Activated CD4-positive, alpha-beta T cell treated with anti-CD3 and anti-CD28 coated beads, Interleukin-2, amount 10 ng/mL, durations not matched to agents 7 days and 5 days (primary cell): ENCODE measurements at regions not wholly inside any gene's neighbourhood (a gene's known extent, or its start where the extent isn't known, plus 50 kb on each side); places are given as distances from the start of the nearest gene placed in this dataset.
A peak's percentile ranks its signal among the peaks of the same experiment; 100 is the strongest.
"Not testable (repeated sequence)": the region's sequence is repeated elsewhere in the genome, so short reads cannot be mapped to it uniquely, and the experiment has no call there.

ENCODE experiments used
- CTCF ChIA-PET: fragments of 350-600 bp; sonication (Branson Sonifier 250); formaldehyde crosslinking; loops from one replicate; lab custom pipeline; 2021; ENCODE audit warnings: antibody characterized with exemption; lab: Charles Lee
- POLR2A ChIA-PET: fragments of 350-600 bp; sonication (Branson Sonifier 250); formaldehyde crosslinking; loops from one replicate; lab custom pipeline; 2021; ENCODE audit warnings: antibody characterized with exemption; lab: Charles Lee
- DNase-seq: peaks from one replicate; pipeline ENCODE4 v3.0.0-alpha.2; 2020
- H3K27ac Mint-ChIP-seq: one replicate; pipeline ENCODE4 v1.8.0; 2021; ENCODE audit warnings: mild to moderate bottlenecking, moderate library complexity, mixed read lengths
- H3K27me3 Mint-ChIP-seq: one replicate; pipeline ENCODE4 v1.8.0; 2021; ENCODE audit warnings: mixed read lengths
- H3K36me3 Mint-ChIP-seq: one replicate; pipeline ENCODE4 v1.8.0; 2021; ENCODE audit warnings: low read depth, mixed read lengths
- H3K4me1 Mint-ChIP-seq: one replicate; pipeline ENCODE4 v1.8.0; 2021; ENCODE audit warnings: mixed read lengths
- H3K4me3 Mint-ChIP-seq: one replicate; pipeline ENCODE4 v1.8.0; 2021; ENCODE audit warnings: mild to moderate bottlenecking, moderate library complexity, mixed read lengths
- H3K9me3 Mint-ChIP-seq: one replicate; pipeline ENCODE4 v1.8.0; 2021; ENCODE audit warnings: mixed read lengths

- H3K4me1 Mint-ChIP-seq = peaks cover 7% of the 10 kb centered on the region
- no peak overlapping the region for H3K27ac Mint-ChIP-seq
- no peak overlapping the region for H3K4me3 Mint-ChIP-seq
- ChIA-PET POLR2A (no interaction called here), CTCF (interaction anchor here (0.7 to 1.5 kb wide), 2 partner anchors 11 to 583 kb away, joined by 4 to 5 read pairs; no protein-coding TSS in a partner anchor)
- no peak for DNase-seq
- H3K27me3 Mint-ChIP-seq = no peaks in the 10 kb centered on the region
- H3K9me3 Mint-ChIP-seq = no peaks in the 10 kb centered on the region
- H3K36me3 Mint-ChIP-seq = no peaks in the 10 kb centered on the region
Measured at GRCh38 chr13:78136966-78137365, 218.3 kb upstream of the EDNRB start.

GRCh38 chr13:78133511-78133910, 214.9 kb upstream of the EDNRB start:
- POLR2A ChIA-PET = no interaction called here
- CTCF ChIA-PET = no interaction called here
- Mint-ChIP-seq H3K4me1 (peaks cover 7% of the 10 kb centered on the region), H3K27ac (no peak overlapping the region), H3K27me3 (peaks cover 6% of the 10 kb centered on the region), H3K36me3 (no peaks in the 10 kb centered on the region), H3K4me3 (no peak overlapping the region), H3K9me3 (no peaks in the 10 kb centered on the region)
- no peak for DNase-seq

GRCh38 chr13:78131811-78132210, 213.2 kb upstream of the EDNRB start:
- Mint-ChIP-seq H3K36me3 (no peaks in the 10 kb centered on the region), H3K4me1 (no peaks in the 10 kb centered on the region), H3K27ac (no peak overlapping the region), H3K27me3 (peaks cover 6% of the 10 kb centered on the region), H3K4me3 (no peak overlapping the region), H3K9me3 (no peaks in the 10 kb centered on the region)
- no peak for DNase-seq
- POLR2A ChIA-PET = no interaction called here
- CTCF ChIA-PET = no interaction called here

- ChIA-PET POLR2A (no interaction called here), CTCF (no interaction called here)
- no peaks in the 10 kb centered on the region for H3K4me1 Mint-ChIP-seq
- H3K27ac Mint-ChIP-seq = no peak overlapping the region
- no peak overlapping the region for H3K4me3 Mint-ChIP-seq
- no peaks in the 10 kb centered on the region for H3K9me3 Mint-ChIP-seq
- H3K27me3 Mint-ChIP-seq = peaks cover 6% of the 10 kb centered on the region
- no peaks in the 10 kb centered on the region for H3K36me3 Mint-ChIP-seq
- no peak for DNase-seq
Measured at GRCh38 chr13:78131346-78131745, 212.7 kb upstream of the EDNRB start.

- H3K27me3 Mint-ChIP-seq = peaks cover 6% of the 10 kb centered on the region
- POLR2A ChIA-PET = no interaction called here
- CTCF ChIA-PET = no interaction called here
- no peak overlapping the region for H3K4me3 Mint-ChIP-seq
- H3K4me1 Mint-ChIP-seq = no peaks in the 10 kb centered on the region
- no peaks in the 10 kb centered on the region for H3K36me3 Mint-ChIP-seq
- no peaks in the 10 kb centered on the region for H3K9me3 Mint-ChIP-seq
- DNase-seq = no peak
- H3K27ac Mint-ChIP-seq = no peak overlapping the region
Measured at GRCh38 chr13:78129823-78130222, 211.2 kb upstream of the EDNRB start.

GRCh38 chr13:78129359-78129758, 210.7 kb upstream of the EDNRB start:
- H3K27ac Mint-ChIP-seq = no peak overlapping the region
- H3K4me3 Mint-ChIP-seq = no peak overlapping the region
- no peak for DNase-seq
- no peaks in the 10 kb centered on the region for H3K36me3 Mint-ChIP-seq
- peaks cover 6% of the 10 kb centered on the region for H3K27me3 Mint-ChIP-seq
- ChIA-PET POLR2A (no interaction called here), CTCF (no interaction called here)
- H3K9me3 Mint-ChIP-seq = no peaks in the 10 kb centered on the region
- H3K4me1 Mint-ChIP-seq = no peaks in the 10 kb centered on the region

- H3K27me3 Mint-ChIP-seq = peaks cover 5% of the 10 kb centered on the region
- H3K36me3 Mint-ChIP-seq = no peaks in the 10 kb centered on the region
- ChIA-PET CTCF (interaction anchor here (0.6 to 0.9 kb wide), 4 partner anchors 10 to 640 kb away, joined by 3 to 5 read pairs (median 4); no protein-coding TSS in a partner anchor), POLR2A (no interaction called here)
- H3K9me3 Mint-ChIP-seq = no peaks in the 10 kb centered on the region
- no peaks in the 10 kb centered on the region for H3K4me1 Mint-ChIP-seq
- H3K27ac Mint-ChIP-seq = no peak overlapping the region
- no peak overlapping the region for H3K4me3 Mint-ChIP-seq
- DNase-seq = peak; percentile 41
Measured at GRCh38 chr13:78121459-78122348, 203.1 kb upstream of the EDNRB start.

GRCh38 chr13:78121001-78121400, 202.4 kb upstream of the EDNRB start:
- Mint-ChIP-seq H3K36me3 (no peaks in the 10 kb centered on the region), H3K27me3 (peaks cover 5% of the 10 kb centered on the region), H3K4me1 (no peaks in the 10 kb centered on the region), H3K9me3 (no peaks in the 10 kb centered on the region), H3K4me3 (no peak overlapping the region), H3K27ac (no peak overlapping the region)
- ChIA-PET CTCF (interaction anchor here (0.6 to 0.9 kb wide), 3 partner anchors 9 to 639 kb away, joined by 3 to 5 read pairs (median 4); no protein-coding TSS in a partner anchor), POLR2A (no interaction called here)
- DNase-seq = no peak

- H3K9me3 Mint-ChIP-seq, H3K36me3 Mint-ChIP-seq, H3K4me3 Mint-ChIP-seq, POLR2A ChIA-PET, H3K27me3 Mint-ChIP-seq, H3K27ac Mint-ChIP-seq, DNase-seq, H3K4me1 Mint-ChIP-seq, CTCF ChIA-PET: not testable (repeated sequence)
Measured at GRCh38 chr13:78120144-78120543, 201.5 kb upstream of the EDNRB start.

- DNase-seq, H3K4me1 Mint-ChIP-seq, POLR2A ChIA-PET, H3K4me3 Mint-ChIP-seq, CTCF ChIA-PET, H3K27me3 Mint-ChIP-seq, H3K27ac Mint-ChIP-seq, H3K36me3 Mint-ChIP-seq, H3K9me3 Mint-ChIP-seq: not testable (repeated sequence)
Measured at GRCh38 chr13:78117070-78117469, 198.4 kb upstream of the EDNRB start.

- Mint-ChIP-seq H3K27ac (no peak overlapping the region), H3K27me3 (peaks cover 2% of the 10 kb centered on the region), H3K4me3 (no peak overlapping the region), H3K36me3 (no peaks in the 10 kb centered on the region), H3K9me3 (no peaks in the 10 kb centered on the region), H3K4me1 (no peaks in the 10 kb centered on the region)
- no peak for DNase-seq
- POLR2A ChIA-PET = no interaction called here
- CTCF ChIA-PET = no interaction called here
Measured at GRCh38 chr13:78105656-78106055, 187.0 kb upstream of the EDNRB start.

- H3K27me3 Mint-ChIP-seq = no peaks in the 10 kb centered on the region
- no peak overlapping the region for H3K27ac Mint-ChIP-seq
- no peaks in the 10 kb centered on the region for H3K36me3 Mint-ChIP-seq
- no peak for DNase-seq
- no peak overlapping the region for H3K4me3 Mint-ChIP-seq
- H3K4me1 Mint-ChIP-seq = no peaks in the 10 kb centered on the region
- no peaks in the 10 kb centered on the region for H3K9me3 Mint-ChIP-seq
- CTCF ChIA-PET = no interaction called here
- POLR2A ChIA-PET = no interaction called here
Measured at GRCh38 chr13:78103936-78104335, 185.3 kb upstream of the EDNRB start.

GRCh38 chr13:78102741-78103140, 184.1 kb upstream of the EDNRB start:
- Mint-ChIP-seq H3K4me1 (no peaks in the 10 kb centered on the region), H3K4me3 (no peak overlapping the region), H3K27me3 (no peaks in the 10 kb centered on the region), H3K9me3 (no peaks in the 10 kb centered on the region), H3K27ac (no peak overlapping the region), H3K36me3 (no peaks in the 10 kb centered on the region)
- DNase-seq = no peak
- ChIA-PET CTCF (no interaction called here), POLR2A (no interaction called here)
